Nephron progenitor cell (in vitro differentiated cells): ENCODE measurements at regions not wholly inside any gene's neighbourhood (a gene's known extent, or its start where the extent isn't known, plus 50 kb on each side); places are given as distances from the start of the nearest gene placed in this dataset.

ENCODE experiments used
- DNase-seq: peaks from one replicate; pipeline ENCODE4 v3.0.0; 2021
- H3K27ac Mint-ChIP-seq: 2 replicates; pipeline ENCODE4 v1.8.0; 2021; ENCODE audit warnings: mild to moderate bottlenecking, moderate library complexity, mixed read lengths
- H3K27me3 Mint-ChIP-seq: 2 replicates; pipeline ENCODE4 v1.8.0; 2021; ENCODE audit warnings: mild to moderate bottlenecking, low read depth, mixed read lengths; ENCODE audit not compliant: poor library complexity
- H3K36me3 Mint-ChIP-seq: 2 replicates; pipeline ENCODE4 v1.8.0; 2021; ENCODE audit warnings: low read depth, mixed read lengths
- H3K4me1 Mint-ChIP-seq: 2 replicates; pipeline ENCODE4 v1.8.0; 2021; ENCODE audit warnings: mixed read lengths
- H3K4me3 Mint-ChIP-seq: 2 replicates; pipeline ENCODE4 v1.8.0; 2021; ENCODE audit warnings: mild to moderate bottlenecking, moderate library complexity, mixed read lengths
- H3K9me3 Mint-ChIP-seq: 2 replicates; pipeline ENCODE4 v1.8.0; 2021; ENCODE audit warnings: mild to moderate bottlenecking, moderate library complexity, mixed read lengths
- TF ChIP-seq, protein P1 (sequence below): fragments of 200-600 bp; sonication (generic); IDR thresholded peaks from 2 replicates; pipeline ENCODE4 v1.5.0; 2021; ENCODE audit warnings: antibody characterized with exemption

DNA sequence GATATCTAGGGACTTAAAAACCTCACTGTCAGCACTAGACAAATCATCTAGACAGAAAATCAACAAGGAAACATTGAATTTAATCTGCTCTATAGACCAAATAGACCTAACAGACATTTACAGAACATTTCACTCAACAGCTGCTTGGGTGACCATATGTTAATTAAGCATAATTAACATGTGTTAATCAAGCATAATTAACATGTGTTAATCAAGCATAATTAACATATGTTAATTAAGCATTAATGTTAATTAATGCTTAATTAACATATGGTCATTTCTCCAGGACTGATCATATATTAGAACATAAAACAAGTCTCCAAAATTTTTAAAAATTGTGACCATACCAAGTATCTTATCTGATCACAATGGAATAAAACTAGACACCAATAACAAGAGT, 137.3 kb upstream of the MME start:
- Mint-ChIP-seq H3K4me1 (no peaks in the 10 kb centered on the region), H3K27me3 (no peaks in the 10 kb centered on the region), H3K9me3 (peaks cover 73% of the 10 kb centered on the region), H3K27ac (no peak overlapping the region), H3K4me3 (no peak overlapping the region), H3K36me3 (peaks cover 30% of the 10 kb centered on the region)
- DNase-seq, result no peak
- TF ChIP-seq, protein P1, sequence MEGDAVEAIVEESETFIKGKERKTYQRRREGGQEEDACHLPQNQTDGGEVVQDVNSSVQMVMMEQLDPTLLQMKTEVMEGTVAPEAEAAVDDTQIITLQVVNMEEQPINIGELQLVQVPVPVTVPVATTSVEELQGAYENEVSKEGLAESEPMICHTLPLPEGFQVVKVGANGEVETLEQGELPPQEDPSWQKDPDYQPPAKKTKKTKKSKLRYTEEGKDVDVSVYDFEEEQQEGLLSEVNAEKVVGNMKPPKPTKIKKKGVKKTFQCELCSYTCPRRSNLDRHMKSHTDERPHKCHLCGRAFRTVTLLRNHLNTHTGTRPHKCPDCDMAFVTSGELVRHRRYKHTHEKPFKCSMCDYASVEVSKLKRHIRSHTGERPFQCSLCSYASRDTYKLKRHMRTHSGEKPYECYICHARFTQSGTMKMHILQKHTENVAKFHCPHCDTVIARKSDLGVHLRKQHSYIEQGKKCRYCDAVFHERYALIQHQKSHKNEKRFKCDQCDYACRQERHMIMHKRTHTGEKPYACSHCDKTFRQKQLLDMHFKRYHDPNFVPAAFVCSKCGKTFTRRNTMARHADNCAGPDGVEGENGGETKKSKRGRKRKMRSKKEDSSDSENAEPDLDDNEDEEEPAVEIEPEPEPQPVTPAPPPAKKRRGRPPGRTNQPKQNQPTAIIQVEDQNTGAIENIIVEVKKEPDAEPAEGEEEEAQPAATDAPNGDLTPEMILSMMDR, result no peak

DNA sequence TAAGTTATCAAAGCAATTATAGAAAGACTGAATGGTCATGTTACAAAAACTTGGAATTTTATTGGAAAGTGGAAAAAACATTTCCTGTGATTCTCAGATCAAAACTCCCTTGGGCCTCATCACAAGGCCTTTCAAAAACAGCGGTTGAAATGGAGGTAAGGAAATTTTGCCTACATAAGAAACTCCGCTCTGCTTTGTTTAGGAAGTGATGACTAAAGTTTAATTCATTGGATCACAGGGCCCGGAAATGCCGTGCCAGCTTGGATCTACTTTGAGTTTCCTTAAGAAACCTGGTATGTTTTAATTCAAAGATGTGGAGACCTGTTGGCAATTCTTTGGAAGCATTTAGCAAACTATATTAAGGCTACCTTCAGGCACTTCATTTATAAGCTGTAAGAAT, 143.9 kb upstream of the MME start:
- TF ChIP-seq, protein P1, result no peak
- H3K27me3 Mint-ChIP-seq, result no peaks in the 10 kb centered on the region
- peaks cover 8% of the 10 kb centered on the region for H3K36me3 Mint-ChIP-seq
- H3K9me3 Mint-ChIP-seq, result peaks cover 19% of the 10 kb centered on the region
- no peaks in the 10 kb centered on the region for H3K4me1 Mint-ChIP-seq
- no peak for DNase-seq
- no peak overlapping the region for H3K27ac Mint-ChIP-seq
- no peak overlapping the region for H3K4me3 Mint-ChIP-seq

DNA sequence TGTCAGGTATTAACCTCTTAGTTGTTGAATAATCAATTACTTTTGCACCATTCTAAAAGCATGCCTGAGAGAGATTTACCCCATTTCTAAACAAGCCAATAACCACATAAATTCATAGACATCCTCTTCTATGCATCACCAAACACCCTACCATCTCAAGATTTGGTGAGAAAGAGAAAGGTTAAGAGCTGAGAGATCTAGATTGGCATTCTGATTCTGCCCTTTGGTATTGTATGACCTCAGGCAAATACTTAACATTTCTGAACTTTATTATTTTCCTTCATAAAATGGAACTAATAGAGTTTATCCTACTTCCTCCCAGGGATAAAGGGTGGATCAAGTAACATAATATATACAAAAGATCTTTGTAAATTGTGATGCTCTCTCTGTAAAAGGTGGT, 146.5 kb upstream of the MME start:
- H3K36me3 Mint-ChIP-seq, result no peaks in the 10 kb centered on the region
- TF ChIP-seq, protein P1, result no peak
- no peaks in the 10 kb centered on the region for H3K4me1 Mint-ChIP-seq
- DNase-seq, result no peak
- H3K27ac Mint-ChIP-seq, result no peak overlapping the region
- no peak overlapping the region for H3K4me3 Mint-ChIP-seq
- peaks cover 3% of the 10 kb centered on the region for H3K9me3 Mint-ChIP-seq
- H3K27me3 Mint-ChIP-seq, result no peaks in the 10 kb centered on the region

DNA sequence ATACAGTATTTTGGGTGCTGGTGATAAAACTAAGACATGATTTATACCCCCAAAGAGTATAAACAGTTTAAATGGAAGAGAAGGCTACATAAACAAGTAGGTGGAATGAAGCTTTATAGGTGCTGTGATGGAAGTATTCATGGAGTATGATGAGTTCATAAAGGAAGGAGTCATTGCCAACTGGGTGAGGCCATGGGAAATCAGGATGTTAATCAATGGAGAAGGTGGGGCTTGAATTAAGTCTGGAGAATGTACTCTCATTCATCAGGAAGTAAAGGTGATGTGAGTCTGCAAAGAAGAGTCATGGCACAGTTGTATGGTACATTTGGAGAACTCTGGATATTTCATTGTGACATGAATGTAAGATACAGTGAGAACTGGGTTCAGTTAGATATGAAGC, 147.5 kb upstream of the MME start:
- Mint-ChIP-seq H3K27me3 (no peaks in the 10 kb centered on the region), H3K27ac (peak overlapping the region; percentile 0), H3K4me3 (no peak overlapping the region), H3K4me1 (no peaks in the 10 kb centered on the region), H3K9me3 (no peaks in the 10 kb centered on the region), H3K36me3 (no peaks in the 10 kb centered on the region)
- DNase-seq, result no peak
- TF ChIP-seq, protein P1, result no peak

DNA sequence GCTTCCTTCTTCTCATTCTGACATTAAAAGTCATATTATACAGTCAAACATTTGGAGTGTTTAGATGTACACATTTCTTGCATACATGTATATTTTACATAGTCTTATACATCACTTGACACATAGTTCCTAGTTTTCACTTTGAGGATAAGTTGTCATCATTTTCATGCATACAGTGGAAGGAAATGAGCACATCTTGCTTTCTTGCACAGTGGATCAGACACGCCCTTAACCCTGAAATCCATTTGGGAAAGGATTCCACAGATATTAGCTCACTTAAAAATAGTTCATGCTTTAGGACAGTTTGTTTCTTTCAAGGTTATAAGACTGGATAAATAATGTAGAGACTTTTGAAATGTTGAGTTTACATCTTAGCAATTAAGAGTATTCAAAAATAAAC, 148.6 kb upstream of the MME start:
- Mint-ChIP-seq H3K27ac (no peak overlapping the region), H3K36me3 (no peaks in the 10 kb centered on the region), H3K27me3 (no peaks in the 10 kb centered on the region), H3K4me3 (no peak overlapping the region), H3K4me1 (no peaks in the 10 kb centered on the region), H3K9me3 (no peaks in the 10 kb centered on the region)
- TF ChIP-seq, protein P1, result no peak
- DNase-seq, result no peak

DNA sequence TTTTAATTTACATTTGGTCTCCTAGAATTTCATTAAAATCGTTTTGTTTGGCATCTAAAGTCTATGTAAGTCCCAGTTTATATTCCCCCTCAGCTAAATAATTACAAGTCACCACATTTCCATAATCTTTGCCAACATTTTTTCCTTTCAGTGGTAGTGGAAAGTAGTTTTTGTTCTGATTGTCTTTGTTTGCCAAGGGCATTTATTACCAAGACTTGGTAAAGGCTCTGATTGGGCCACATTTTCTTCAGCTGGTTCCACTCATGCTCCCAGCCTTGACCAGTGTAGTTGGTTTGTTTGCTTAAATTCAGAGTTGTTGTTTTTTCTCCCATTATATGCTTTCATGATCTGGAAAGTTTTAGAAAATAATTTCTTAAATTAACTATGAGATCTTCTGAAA, 153.4 kb upstream of the MME start:
- H3K27me3 Mint-ChIP-seq, result no peaks in the 10 kb centered on the region
- no peaks in the 10 kb centered on the region for H3K4me1 Mint-ChIP-seq
- no peaks in the 10 kb centered on the region for H3K36me3 Mint-ChIP-seq
- no peak for DNase-seq
- H3K4me3 Mint-ChIP-seq, result no peak overlapping the region
- TF ChIP-seq, protein P1, result no peak
- no peak overlapping the region for H3K27ac Mint-ChIP-seq
- peaks cover 4% of the 10 kb centered on the region for H3K9me3 Mint-ChIP-seq
